Spleen (tissue), 11 donors: ENCODE measurements at regions not wholly inside any gene's neighbourhood (a gene's known extent, or its start where the extent isn't known, plus 50 kb on each side); places are given as distances from the start of the nearest gene placed in this dataset.

Experiments used
- DNase-seq: peaks from one replicate; pipeline ENCODE4 v3.0.0-alpha.2; 2020
- H3K27ac ChIP-seq, 8 donors: fragments of 200-600 bp; sonication (generic) in 7 of 8; 1 replicate in 4 of 8; 2 replicates in 4 of 8; pipeline versions ENCODE4 v1.5.0 to v1.8.0; 2016 to 2021; ENCODE audit warnings: inconsistent platforms in 4 of 8, mild to moderate bottlenecking in 4 of 8, moderate library complexity in 1 of 8
- H3K27me3 ChIP-seq, 7 donors: fragments of 200-600 bp; sonication (generic) in 6 of 7; replicated peaks in 1 of 7; 1 replicate in 4 of 7; 2 replicates in 3 of 7; pipeline versions ENCODE4 v1.5.0 to v1.8.0; 2016 to 2021; ENCODE audit warnings: inconsistent platforms in 3 of 7, mild to moderate bottlenecking in 1 of 7
- H3K36me3 ChIP-seq, 6 donors: fragments of 200-600 bp; sonication (generic) in 5 of 6; 1 replicate in 4 of 6; 2 replicates in 2 of 6; pipeline versions ENCODE4 v1.5.0 to v1.8.0; 2016 to 2021; ENCODE audit warnings: inconsistent platforms in 2 of 6
- H3K4me1 ChIP-seq, 6 donors: fragments of 200-600 bp; sonication (generic) in 5 of 6; 1 replicate in 3 of 6; 2 replicates in 3 of 6; pipeline versions ENCODE4 v1.5.0 to v1.8.0; 2016 to 2021; ENCODE audit warnings: inconsistent platforms in 3 of 6
- H3K4me3 ChIP-seq, 8 donors: fragments of 200-600 bp; sonication (generic) in 7 of 8; 1 replicate in 4 of 8; 2 replicates in 4 of 8; pipeline versions ENCODE4 v1.5.0 to v1.8.0; 2016 to 2021; ENCODE audit warnings: inconsistent platforms in 4 of 8, mild to moderate bottlenecking in 4 of 8, moderate library complexity in 2 of 8
- H3K9me3 ChIP-seq, 8 donors: fragments of 200-600 bp; sonication (generic) in 7 of 8; 1 replicate in 4 of 8; 2 replicates in 4 of 8; pipeline versions ENCODE4 v1.5.0 to v1.8.0; 2016 to 2021; ENCODE audit warnings: inconsistent platforms in 4 of 8
- POLR2A ChIP-seq, 3 donors: fragments of 450-650 bp; IDR thresholded peaks; one replicate each; pipeline ENCODE4 v1.5.1; 2017; ENCODE audit warnings: antibody characterized with exemption in 3 of 3, mild to moderate bottlenecking in 1 of 3
- POLR2AphosphoS5 ChIP-seq, 3 donors: sonication (generic); formaldehyde crosslinking; IDR thresholded peaks; one replicate each; pipeline ENCODE4 v1.5.1; 2017; ENCODE audit warnings: antibody characterized with exemption in 3 of 3
- WGBS, 5 donors: extraction: QIAGEN DNeasy Blood & Tissue Kit in 3 of 5; methylation state at CpG; one replicate each; pipeline versions ENCODE4 v1.1.5 to v1.1.7; 2013 to 2018; 5-methylcytosine and 5-hydroxymethylcytosine counted together
- intact Hi-C: fragments of 100-400 bp; cut with DNase I; formaldehyde crosslinking; loops from one replicate; pipeline ENCODE4 v1.15.0; 2023; ENCODE audit warnings: low total_unique reads
- TF ChIP-seq, protein P1 (sequence below), 11 experiments: fragments of 200-600 bp in 7 of 11; fragments of 450-650 bp in 4 of 11; sonication (generic) in 4 of 11; IDR thresholded peaks in 8 of 11; conservative IDR thresholded peaks in 3 of 11; 1 replicate in 7 of 11; 2 replicates in 4 of 11; pipeline versions ENCODE4 v1.4.0 to v1.8.0; 2016 to 2021; ENCODE audit warnings: antibody characterized with exemption in 11 of 11, inconsistent platforms in 4 of 11, mild to moderate bottlenecking in 1 of 11
- donor health status: healthy with polysubstance abuse.
- donor health status: DM: no; HTN: no; CAD: no; lungs with moderate emphysema.
- donor health status: DM: no; HTN: no; CAD: no.
- donor health status: Bipolar disorder and iron deficiency.
- donor health status: healthy.
- donor health status: DM: no; HTN: no; CAD: no.
- donor health status: DM: yes; HTN: yes; CAD: no.

DNA sequence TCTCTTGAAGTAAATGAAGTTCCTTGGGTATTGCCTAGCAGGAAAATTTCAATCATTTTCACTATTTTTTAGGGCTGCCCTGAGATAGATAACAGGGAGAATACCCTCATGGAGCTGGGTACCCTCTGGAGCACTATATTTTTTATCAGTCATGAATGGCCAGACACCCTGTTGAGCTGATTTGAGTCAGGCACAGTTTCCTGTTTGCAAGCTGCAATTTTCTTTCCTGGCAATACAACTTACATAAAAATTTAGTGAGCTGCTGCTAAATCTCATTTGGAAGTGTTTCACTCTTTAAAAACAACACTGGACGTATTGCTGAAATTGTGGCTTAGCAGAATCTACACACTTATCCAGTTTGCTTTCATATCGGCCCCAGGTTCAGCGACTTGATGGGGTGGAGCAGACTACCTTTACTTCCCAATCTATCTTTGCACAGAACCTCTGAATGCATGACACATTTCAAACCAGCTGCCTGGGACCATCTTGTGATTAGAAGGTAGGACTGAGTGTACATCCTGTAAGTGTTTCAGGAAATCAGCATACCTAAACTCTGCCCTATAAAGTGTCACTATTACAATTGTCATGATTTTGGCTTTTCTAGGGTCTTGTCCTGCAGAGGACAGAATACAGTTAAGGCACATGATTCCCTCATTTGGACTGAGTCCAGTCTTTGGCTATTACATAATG lies 125.7 kb upstream of the FAM3C start:
- H3K36me3 ChIP-seq = no peaks in the 10 kb centered on the region
- no peak overlapping the region for H3K4me3 ChIP-seq
- no peak for DNase-seq
- H3K9me3 ChIP-seq = no peaks in the 10 kb centered on the region
- H3K4me1 ChIP-seq = peaks cover 0 to 7% (median 0%) of the 10 kb centered on the region in 6 donors
- H3K27ac ChIP-seq = no peak overlapping the region
- WGBS, 5 donors = 87 to 100% (median 89%) methylated on average over 3 of the region's 3 CpGs
- intact Hi-C loops = no loop called here
- no peaks in the 10 kb centered on the region for H3K27me3 ChIP-seq
- no peak for TF ChIP-seq POLR2A (IDR thresholded peaks at IDR 0.05)
- TF ChIP-seq, protein P1, sequence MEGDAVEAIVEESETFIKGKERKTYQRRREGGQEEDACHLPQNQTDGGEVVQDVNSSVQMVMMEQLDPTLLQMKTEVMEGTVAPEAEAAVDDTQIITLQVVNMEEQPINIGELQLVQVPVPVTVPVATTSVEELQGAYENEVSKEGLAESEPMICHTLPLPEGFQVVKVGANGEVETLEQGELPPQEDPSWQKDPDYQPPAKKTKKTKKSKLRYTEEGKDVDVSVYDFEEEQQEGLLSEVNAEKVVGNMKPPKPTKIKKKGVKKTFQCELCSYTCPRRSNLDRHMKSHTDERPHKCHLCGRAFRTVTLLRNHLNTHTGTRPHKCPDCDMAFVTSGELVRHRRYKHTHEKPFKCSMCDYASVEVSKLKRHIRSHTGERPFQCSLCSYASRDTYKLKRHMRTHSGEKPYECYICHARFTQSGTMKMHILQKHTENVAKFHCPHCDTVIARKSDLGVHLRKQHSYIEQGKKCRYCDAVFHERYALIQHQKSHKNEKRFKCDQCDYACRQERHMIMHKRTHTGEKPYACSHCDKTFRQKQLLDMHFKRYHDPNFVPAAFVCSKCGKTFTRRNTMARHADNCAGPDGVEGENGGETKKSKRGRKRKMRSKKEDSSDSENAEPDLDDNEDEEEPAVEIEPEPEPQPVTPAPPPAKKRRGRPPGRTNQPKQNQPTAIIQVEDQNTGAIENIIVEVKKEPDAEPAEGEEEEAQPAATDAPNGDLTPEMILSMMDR (IDR thresholded peaks at IDR 0.05 in 8 of 11, conservative IDR thresholded peaks at IDR 0.05 in 3 of 11) = no peak
- TF ChIP-seq POLR2AphosphoS5 (IDR thresholded peaks at IDR 0.05) = no peak

DNA sequence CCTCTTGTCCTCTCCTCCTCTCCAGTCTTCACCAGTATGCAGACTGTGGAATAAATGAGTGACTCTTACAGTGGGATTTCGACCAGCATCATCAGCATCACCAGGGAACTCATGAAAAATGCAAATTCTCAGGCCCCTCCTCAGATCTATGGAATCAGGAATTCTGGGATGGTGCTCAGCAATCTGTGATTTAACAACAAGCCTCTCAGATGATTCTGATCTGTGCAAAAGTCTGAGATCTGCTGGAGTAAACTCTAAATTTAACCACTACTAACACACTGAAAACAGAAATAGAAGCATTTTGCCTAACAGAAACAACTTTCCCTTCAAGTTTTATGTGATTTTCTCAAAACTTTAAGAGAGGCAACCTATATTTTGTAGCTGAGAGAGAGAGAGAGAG lies 124.8 kb upstream of the FAM3C start:
- peaks cover 0 to 7% (median 0%) of the 10 kb centered on the region in 6 donors for H3K4me1 ChIP-seq
- no peak overlapping the region for H3K4me3 ChIP-seq
- no peak for DNase-seq
- 73 to 87% (median 78%) methylated on average over 1 of the region's 1 CpG for WGBS, 5 donors
- no peaks in the 10 kb centered on the region for H3K36me3 ChIP-seq
- no peak overlapping the region for H3K27ac ChIP-seq
- intact Hi-C loops = no loop called here
- TF ChIP-seq, protein P1 (IDR thresholded peaks at IDR 0.05 in 8 of 11, conservative IDR thresholded peaks at IDR 0.05 in 3 of 11) = no peak
- TF ChIP-seq POLR2AphosphoS5 (IDR thresholded peaks at IDR 0.05) = no peak
- no peak for TF ChIP-seq POLR2A (IDR thresholded peaks at IDR 0.05)
- H3K9me3 ChIP-seq = no peaks in the 10 kb centered on the region
- no peaks in the 10 kb centered on the region for H3K27me3 ChIP-seq

DNA sequence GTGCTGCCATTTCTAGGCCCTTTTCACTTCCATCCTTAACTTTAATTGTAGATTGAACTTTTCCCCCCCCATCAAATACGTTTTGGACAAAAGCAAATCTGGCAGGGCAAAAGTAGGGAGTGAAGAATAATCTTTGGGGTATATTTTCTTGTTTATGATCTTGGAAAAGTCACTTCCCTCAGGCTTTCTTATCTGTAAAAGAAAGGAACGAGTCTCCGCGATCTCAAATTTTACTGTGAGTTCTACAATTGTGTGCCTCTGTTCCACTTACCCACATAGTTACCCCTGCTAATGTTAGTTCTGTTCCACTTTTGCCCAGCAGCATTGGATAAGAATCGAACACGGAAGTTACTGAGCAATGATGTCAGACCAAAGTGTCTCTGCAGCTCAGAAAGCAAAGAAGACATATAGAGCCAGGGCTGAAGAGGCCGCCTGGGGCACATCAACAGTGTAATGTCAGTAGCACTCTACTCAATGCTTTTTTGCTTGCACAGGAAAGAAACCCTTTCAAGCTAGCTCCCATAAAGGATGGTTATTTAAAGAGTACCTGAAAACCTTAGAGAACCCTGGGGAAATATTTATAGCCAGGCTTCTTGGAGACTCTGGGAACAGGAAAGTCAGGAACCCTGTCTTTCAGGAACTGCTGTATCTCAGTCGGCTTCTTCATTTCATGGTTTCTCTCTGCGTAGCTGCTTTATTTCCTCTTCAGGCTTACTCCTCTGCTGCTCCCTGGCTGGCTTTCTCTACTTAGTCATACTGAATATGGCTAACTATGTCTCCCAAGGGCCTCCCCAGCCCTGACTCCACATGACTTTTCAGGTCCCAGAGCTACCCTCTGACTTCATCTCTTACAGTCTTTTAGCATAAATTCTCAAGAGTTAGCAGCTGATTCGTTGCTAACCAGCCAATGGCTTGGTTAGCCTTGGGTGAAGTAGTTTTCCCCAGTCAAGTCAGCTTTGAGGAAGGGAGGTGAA lies 123.7 kb upstream of the FAM3C start:
- no peak for DNase-seq
- no peak overlapping the region for H3K4me3 ChIP-seq
- H3K36me3 ChIP-seq = no peaks in the 10 kb centered on the region
- H3K9me3 ChIP-seq = no peaks in the 10 kb centered on the region
- no peak overlapping the region for H3K27ac ChIP-seq
- intact Hi-C loops = no loop called here
- peaks cover 0 to 7% (median 0%) of the 10 kb centered on the region in 6 donors for H3K4me1 ChIP-seq
- WGBS, 5 donors = 79 to 87% (median 82%) methylated on average over 10 of the region's 10 CpGs
- TF ChIP-seq POLR2AphosphoS5 (IDR thresholded peaks at IDR 0.05) (no peak), POLR2A (IDR thresholded peaks at IDR 0.05) (no peak)
- TF ChIP-seq, protein P1 (IDR thresholded peaks at IDR 0.05 in 8 of 11, conservative IDR thresholded peaks at IDR 0.05 in 3 of 11) = no peak
- H3K27me3 ChIP-seq = no peaks in the 10 kb centered on the region

DNA sequence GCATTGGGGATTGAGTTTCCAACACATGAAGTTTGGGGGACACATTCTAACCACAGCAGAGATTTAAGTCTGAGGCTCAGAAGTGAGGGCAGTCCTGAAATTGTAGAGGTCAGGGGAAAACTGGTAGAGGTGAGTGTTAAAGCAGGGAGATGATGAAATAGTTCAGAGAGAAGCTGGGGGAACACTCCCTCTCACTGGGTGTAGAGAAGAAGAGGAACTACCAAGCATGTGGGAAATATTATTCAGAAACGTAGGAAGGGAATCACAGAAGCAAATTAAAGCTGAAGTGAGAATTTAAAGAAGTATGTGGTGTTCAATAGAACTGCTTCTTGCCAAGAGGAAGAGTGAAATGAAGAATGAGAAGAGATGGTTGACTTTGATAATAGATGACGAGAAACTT lies 121.5 kb upstream of the FAM3C start:
- peaks cover 0 to 7% (median 0%) of the 10 kb centered on the region in 6 donors for H3K4me1 ChIP-seq
- no peaks in the 10 kb centered on the region for H3K36me3 ChIP-seq
- TF ChIP-seq POLR2AphosphoS5 (IDR thresholded peaks at IDR 0.05) (no peak), POLR2A (IDR thresholded peaks at IDR 0.05) (no peak)
- TF ChIP-seq, protein P1 (IDR thresholded peaks at IDR 0.05 in 8 of 11, conservative IDR thresholded peaks at IDR 0.05 in 3 of 11) = no peak
- H3K9me3 ChIP-seq = no peaks in the 10 kb centered on the region
- WGBS, 5 donors = 42 to 58% (median 50%) methylated on average over 2 of the region's 2 CpGs
- no peaks in the 10 kb centered on the region for H3K27me3 ChIP-seq
- DNase-seq = no peak
- intact Hi-C loops = no loop called here
- no peak overlapping the region for H3K4me3 ChIP-seq
- H3K27ac ChIP-seq = no peak overlapping the region
